Heart left ventricle (tissue), 16 donors: ENCODE measurements at regions not wholly inside any gene's neighbourhood (a gene's known extent, or its start where the extent isn't known, plus 50 kb on each side); places are given as distances from the start of the nearest gene placed in this dataset.

Experiments used
- ATAC-seq, 4 donors: fragments of 200-7000 bp; cut with Tn5 transposase; one replicate each; pipeline ENCODE4 v1.9.1; 2020 to 2022; ENCODE audit warnings: moderate library complexity in 4 of 4, mild to moderate bottlenecking in 3 of 4, moderate number of reproducible peaks in 1 of 4
- DNase-seq, 5 donors: peaks; one replicate each; pipeline ENCODE4 v3.0.0-alpha.2; 2020
- H3K27ac ChIP-seq, 12 donors: fragments of 200-600 bp; sonication (generic) in 4 of 12; one replicate each; pipeline versions ENCODE4 v1.5.0 to v1.8.0; 2016 to 2022; ENCODE audit warnings: mild to moderate bottlenecking in 2 of 12
- H3K27me3 ChIP-seq, 9 donors: fragments of 200-600 bp; sonication (generic) in 2 of 9; one replicate each; pipeline versions ENCODE4 v1.5.1 to v1.8.0; 2016 to 2022; ENCODE audit warnings: mild to moderate bottlenecking in 3 of 9
- H3K36me3 ChIP-seq, 9 donors: fragments of 200-600 bp; sonication (generic) in 2 of 9; one replicate each; pipeline versions ENCODE4 v1.5.0 to v1.8.0; 2018 to 2022; ENCODE audit warnings: mild to moderate bottlenecking in 2 of 9
- H3K4me1 ChIP-seq, 12 donors: fragments of 200-600 bp; sonication (generic) in 4 of 12; one replicate each; pipeline versions ENCODE4 v1.5.0 to v1.8.0; 2016 to 2022; ENCODE audit warnings: mild to moderate bottlenecking in 3 of 12
- H3K4me3 ChIP-seq, 12 donors: fragments of 200-600 bp; sonication (generic) in 4 of 12; one replicate each; pipeline versions ENCODE4 v1.5.0 to v1.8.0; 2017 to 2022; ENCODE audit warnings: mild to moderate bottlenecking in 9 of 12, moderate library complexity in 4 of 12
- H3K9me3 ChIP-seq, 12 donors: fragments of 200-600 bp; sonication (generic) in 4 of 12; one replicate each; pipeline versions ENCODE4 v1.5.0 to v1.8.0; 2016 to 2022; ENCODE audit warnings: mild to moderate bottlenecking in 1 of 12
- POLR2A ChIP-seq, 2 donors: fragments of 450-650 bp; IDR thresholded peaks; one replicate each; pipeline ENCODE4 v1.6.1; 2017; ENCODE audit warnings: antibody characterized with exemption in 2 of 2, mild to moderate bottlenecking in 2 of 2, moderate library complexity in 2 of 2
- WGBS, 4 donors: extraction: QIAGEN DNeasy Blood & Tissue Kit in 2 of 4; methylation state at CpG; one replicate each; pipeline versions ENCODE4 v1.1.5 to v1.1.7; 2013 to 2018; 5-methylcytosine and 5-hydroxymethylcytosine counted together
- intact Hi-C, 10 donors: fragments of 100-400 bp; cut with DNase I; formaldehyde crosslinking; loops; one replicate each; pipeline versions ENCODE4 v1.11.1 to v1.14.2; 2022
- TF ChIP-seq, protein P1 (sequence below), 12 donors: fragments of 200-600 bp; sonication (generic) in 4 of 12; IDR thresholded peaks; one replicate each; pipeline versions ENCODE4 v1.5.0 to v1.8.0; 2018 to 2022; ENCODE audit warnings: antibody characterized with exemption in 12 of 12, mild to moderate bottlenecking in 5 of 12
- donor health status: ischemic (EF 13 %, LVEDD 7.1; RV severe dilation, severe dysfunction).
- donor health status: healthy with polysubstance abuse.
- donor health status: DM: no; HTN: yes; CAD: no.
- donor health status: DM: no; HTN: no; CAD: no.
- donor health status: ischemic (EF 25% LVEDD 6.9; RV normal size, moderate dysfunction).
- donor health status: ischemic (EF 25% LVEDD 5.7; RV mildly dilated, moderate dysfunction).
- donor health status: healthy.
- donor health status: DM: yes; HTN: yes; CAD: no.
- donor health status: ischemic (EF 35%, LVEDD 5.7; RV mildly dilated, moderate dysfunction).
- donor health status: nonischemic (EF 11% LVEDD 7.7; RV severe dilation, severe dysfunction).
- donor health status: DM: yes; HTN: yes; CAD: no.
- donor health status: PGD.
- donor health status: ischemic (EF 29% LVEDD 5.4; RV normal size, mild dysfunction).
- donor health status: nonischemic (EF 23%, LVEDD 6.1; RV moderate dilation, normal function).

DNA sequence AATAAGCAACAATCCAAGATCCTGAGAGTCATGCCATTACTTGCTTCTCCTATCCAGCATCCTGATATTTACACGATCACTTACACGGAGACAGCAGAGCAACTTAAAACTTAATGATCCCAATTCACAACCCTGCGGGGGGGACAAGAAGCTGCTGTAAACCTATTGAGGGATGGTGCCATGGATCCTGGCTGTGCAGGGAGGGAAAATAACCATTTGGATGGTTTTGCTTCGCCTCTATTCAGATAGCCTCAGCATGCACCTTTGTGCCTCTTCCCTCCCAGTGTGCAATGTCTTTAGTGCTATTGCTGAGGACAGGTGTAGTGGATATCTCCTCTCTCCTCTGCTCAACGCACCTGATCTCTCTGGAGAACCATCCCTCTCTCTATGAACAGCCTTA is 89.7 kb upstream of the PPARGC1A start:
- H3K9me3 ChIP-seq: no peaks in the 10 kb centered on the region
- H3K36me3 ChIP-seq: no peaks in the 10 kb centered on the region
- 67 to 81% (median 73%) methylated on average over 5 of the region's 5 CpGs for WGBS, 4 donors
- H3K27me3 ChIP-seq: no peaks in the 10 kb centered on the region
- intact Hi-C loops: no loop called here
- H3K4me3 ChIP-seq: no peak overlapping the region
- H3K27ac ChIP-seq: no peak overlapping the region
- TF ChIP-seq, protein P1, sequence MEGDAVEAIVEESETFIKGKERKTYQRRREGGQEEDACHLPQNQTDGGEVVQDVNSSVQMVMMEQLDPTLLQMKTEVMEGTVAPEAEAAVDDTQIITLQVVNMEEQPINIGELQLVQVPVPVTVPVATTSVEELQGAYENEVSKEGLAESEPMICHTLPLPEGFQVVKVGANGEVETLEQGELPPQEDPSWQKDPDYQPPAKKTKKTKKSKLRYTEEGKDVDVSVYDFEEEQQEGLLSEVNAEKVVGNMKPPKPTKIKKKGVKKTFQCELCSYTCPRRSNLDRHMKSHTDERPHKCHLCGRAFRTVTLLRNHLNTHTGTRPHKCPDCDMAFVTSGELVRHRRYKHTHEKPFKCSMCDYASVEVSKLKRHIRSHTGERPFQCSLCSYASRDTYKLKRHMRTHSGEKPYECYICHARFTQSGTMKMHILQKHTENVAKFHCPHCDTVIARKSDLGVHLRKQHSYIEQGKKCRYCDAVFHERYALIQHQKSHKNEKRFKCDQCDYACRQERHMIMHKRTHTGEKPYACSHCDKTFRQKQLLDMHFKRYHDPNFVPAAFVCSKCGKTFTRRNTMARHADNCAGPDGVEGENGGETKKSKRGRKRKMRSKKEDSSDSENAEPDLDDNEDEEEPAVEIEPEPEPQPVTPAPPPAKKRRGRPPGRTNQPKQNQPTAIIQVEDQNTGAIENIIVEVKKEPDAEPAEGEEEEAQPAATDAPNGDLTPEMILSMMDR (IDR thresholded peaks at IDR 0.05): no peak
- no peak for TF ChIP-seq POLR2A (IDR thresholded peaks at IDR 0.05)
- H3K4me1 ChIP-seq: no peaks in the 10 kb centered on the region
- ATAC-seq (no peak), DNase-seq (no peak)

DNA sequence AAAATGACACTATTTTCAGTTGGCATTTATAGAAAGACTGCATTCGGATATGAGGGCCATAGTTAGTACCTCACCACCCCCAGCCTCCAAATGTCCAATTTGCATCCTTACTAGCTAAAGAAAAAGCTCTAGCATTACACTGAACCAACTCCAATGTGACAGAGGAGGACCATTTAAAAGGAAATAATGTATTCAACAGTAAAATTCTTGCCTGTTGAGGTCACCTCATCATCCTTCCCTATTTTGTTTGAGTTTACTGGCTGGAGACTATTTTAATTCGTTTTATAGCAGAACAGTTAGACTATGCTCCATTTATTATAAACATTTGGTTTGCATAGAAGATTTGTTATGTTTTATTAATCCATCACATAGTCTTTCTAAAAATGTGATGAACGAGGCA is 88.2 kb upstream of the PPARGC1A start:
- Histone ChIP-seq H3K27ac (no peak overlapping the region), H3K4me1 (no peaks in the 10 kb centered on the region), H3K36me3 (no peaks in the 10 kb centered on the region), H3K27me3 (no peaks in the 10 kb centered on the region), H3K4me3 (no peak overlapping the region), H3K9me3 (no peaks in the 10 kb centered on the region)
- no peak for TF ChIP-seq POLR2A (IDR thresholded peaks at IDR 0.05)
- TF ChIP-seq, protein P1 (IDR thresholded peaks at IDR 0.05): no peak
- DNase-seq (no peak), ATAC-seq (no peak)
- 62 to 77% (median 70%) methylated on average over 3 of the region's 3 CpGs for WGBS, 4 donors
- intact Hi-C loops: no loop called here

DNA sequence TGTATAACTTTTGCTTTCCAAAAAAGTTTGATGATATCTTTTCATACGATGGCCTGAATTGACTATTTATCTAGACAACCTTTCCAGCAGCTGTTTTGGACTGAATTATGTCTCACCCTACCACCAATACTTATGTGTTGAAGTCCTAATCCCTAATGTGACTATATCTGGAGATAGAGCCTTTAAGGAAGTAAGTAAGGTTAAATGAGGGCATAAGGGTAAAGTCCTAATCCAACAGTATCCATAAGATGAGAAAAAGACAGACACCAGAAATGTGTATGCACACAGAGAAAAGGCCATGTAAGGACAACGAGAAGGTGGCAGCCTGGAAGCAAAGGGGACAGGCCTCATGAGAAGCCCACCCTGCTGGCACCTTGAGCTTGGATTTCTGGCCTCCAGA is 86.6 kb upstream of the PPARGC1A start:
- ATAC-seq: no peak
- H3K36me3 ChIP-seq: no peaks in the 10 kb centered on the region
- no peak overlapping the region for H3K27ac ChIP-seq
- no peaks in the 10 kb centered on the region for H3K9me3 ChIP-seq
- intact Hi-C loops: no loop called here
- no peak for DNase-seq
- no peak overlapping the region for H3K4me3 ChIP-seq
- H3K27me3 ChIP-seq: no peaks in the 10 kb centered on the region
- H3K4me1 ChIP-seq: peaks cover 0 to 4% (median 0%) of the 10 kb centered on the region in 12 donors
- TF ChIP-seq, protein P1 (IDR thresholded peaks at IDR 0.05): no peak
- TF ChIP-seq POLR2A (IDR thresholded peaks at IDR 0.05): no peak
- 67 to 75% (median 71%) methylated on average over 2 of the region's 2 CpGs for WGBS, 4 donors

DNA sequence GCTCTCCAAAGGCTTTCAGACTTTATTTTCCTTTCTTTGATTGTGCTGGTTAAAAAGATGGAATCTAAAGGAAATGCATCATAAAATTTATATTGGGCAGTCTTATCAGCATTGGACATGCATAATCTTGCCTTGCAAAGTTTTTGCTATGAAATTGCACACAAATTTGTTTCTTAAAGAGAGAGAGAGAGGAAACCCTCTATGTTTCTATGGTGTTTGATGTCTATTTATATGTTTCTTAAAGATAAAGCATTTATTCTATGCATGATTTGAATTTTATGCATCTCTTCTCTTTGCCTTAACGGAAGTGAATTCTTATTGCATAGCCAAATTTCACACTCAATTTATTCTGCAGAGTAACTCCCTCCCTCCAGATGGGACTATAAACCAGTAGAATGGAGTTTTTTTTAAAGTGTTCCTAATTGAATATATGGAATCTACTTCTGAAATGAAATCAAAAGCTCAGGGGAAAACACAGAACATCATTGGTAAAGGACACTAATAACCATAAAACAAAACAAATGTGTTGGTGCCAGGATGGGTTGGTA is 83.5 kb upstream of the PPARGC1A start:
- Histone ChIP-seq H3K36me3 (no peaks in the 10 kb centered on the region), H3K27ac (no peak overlapping the region), H3K4me3 (no peak overlapping the region), H3K4me1 (peaks cover 0 to 4% (median 0%) of the 10 kb centered on the region in 12 donors), H3K9me3 (no peaks in the 10 kb centered on the region), H3K27me3 (no peaks in the 10 kb centered on the region)
- ATAC-seq: no peak
- intact Hi-C loops: no loop called here
- WGBS, 4 donors: 64 to 78% (median 77%) methylated on average over 1 of the region's 1 CpG
- TF ChIP-seq, protein P1 (IDR thresholded peaks at IDR 0.05): no peak
- TF ChIP-seq POLR2A (IDR thresholded peaks at IDR 0.05): no peak
- no peak for DNase-seq
